Astrocyte of the spinal cord (primary cell): ENCODE measurements at regions not wholly inside any gene's neighbourhood (a gene's known extent, or its start where the extent isn't known, plus 50 kb on each side); places are given as distances from the start of the nearest gene placed in this dataset.

ENCODE experiments used
- DNase-seq: peaks from one replicate; pipeline ENCODE4 v3.0.0; 2011; ENCODE audit warnings: low read depth, low spot score
- H3K4me3 ChIP-seq: 2 replicates; pipeline ENCODE4 v1.5.1; 2011; ENCODE audit warnings: low read depth, mild to moderate bottlenecking, low read length, moderate library complexity
- in situ Hi-C: cut with HindIII; loops from 2 replicates; pipeline ENCODE4 v1.10.0; 2017; ENCODE audit warnings: low sequenced_read_pairs
- TF ChIP-seq, protein P1 (sequence below): IDR thresholded peaks from 2 replicates; pipeline ENCODE4 v1.5.1; 2012; ENCODE audit warnings: low read depth, mild to moderate bottlenecking, low read length, inconsistent platforms

DNA sequence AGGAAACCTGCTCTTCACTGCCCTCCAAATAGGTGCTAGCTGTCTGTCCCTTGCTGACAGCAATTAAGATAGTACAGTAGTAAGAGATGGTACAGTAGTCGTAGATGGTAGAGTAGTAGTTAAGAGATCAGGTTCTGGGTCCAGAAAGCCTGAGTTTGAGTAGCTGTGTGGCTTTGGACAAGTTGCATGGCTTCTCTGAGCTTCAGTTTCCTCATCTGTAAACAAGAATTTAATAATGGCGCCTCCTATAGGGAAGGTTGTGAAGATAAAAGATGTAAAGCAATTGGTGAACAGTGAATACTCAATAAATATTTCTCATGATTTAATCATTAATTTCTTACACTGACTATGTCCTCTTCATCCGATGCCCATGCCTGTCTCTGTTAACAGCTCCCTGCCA is 86.9 kb upstream of the BCL6 start:
- H3K4me3 ChIP-seq, result no peak overlapping the region
- DNase-seq, result no peak
- TF ChIP-seq, protein P1, sequence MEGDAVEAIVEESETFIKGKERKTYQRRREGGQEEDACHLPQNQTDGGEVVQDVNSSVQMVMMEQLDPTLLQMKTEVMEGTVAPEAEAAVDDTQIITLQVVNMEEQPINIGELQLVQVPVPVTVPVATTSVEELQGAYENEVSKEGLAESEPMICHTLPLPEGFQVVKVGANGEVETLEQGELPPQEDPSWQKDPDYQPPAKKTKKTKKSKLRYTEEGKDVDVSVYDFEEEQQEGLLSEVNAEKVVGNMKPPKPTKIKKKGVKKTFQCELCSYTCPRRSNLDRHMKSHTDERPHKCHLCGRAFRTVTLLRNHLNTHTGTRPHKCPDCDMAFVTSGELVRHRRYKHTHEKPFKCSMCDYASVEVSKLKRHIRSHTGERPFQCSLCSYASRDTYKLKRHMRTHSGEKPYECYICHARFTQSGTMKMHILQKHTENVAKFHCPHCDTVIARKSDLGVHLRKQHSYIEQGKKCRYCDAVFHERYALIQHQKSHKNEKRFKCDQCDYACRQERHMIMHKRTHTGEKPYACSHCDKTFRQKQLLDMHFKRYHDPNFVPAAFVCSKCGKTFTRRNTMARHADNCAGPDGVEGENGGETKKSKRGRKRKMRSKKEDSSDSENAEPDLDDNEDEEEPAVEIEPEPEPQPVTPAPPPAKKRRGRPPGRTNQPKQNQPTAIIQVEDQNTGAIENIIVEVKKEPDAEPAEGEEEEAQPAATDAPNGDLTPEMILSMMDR, result no peak
- in situ Hi-C loops, result no loop called here

DNA sequence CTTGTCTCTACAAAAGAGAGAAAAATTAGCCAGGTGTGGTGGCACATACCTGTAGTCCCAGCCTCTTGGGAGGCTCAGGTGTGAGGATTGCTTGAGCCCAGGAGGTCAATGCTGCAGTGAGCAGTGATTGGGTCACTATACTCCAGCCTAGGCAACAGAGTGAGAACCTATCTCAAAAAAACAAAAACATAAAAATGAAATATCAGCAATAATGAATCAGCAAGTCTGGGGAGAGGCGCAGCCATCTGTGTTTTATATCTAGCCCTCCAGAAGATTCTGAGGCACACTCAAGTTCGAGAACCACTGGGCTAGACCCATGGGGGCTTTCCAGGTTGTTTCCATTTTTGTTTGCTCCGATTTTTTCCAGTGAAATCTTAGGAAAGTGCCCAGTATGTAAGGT is 88.1 kb upstream of the BCL6 start:
- H3K4me3 ChIP-seq, result no peak overlapping the region
- in situ Hi-C loops, result no loop called here
- TF ChIP-seq, protein P1, result no peak
- DNase-seq, result no peak

DNA sequence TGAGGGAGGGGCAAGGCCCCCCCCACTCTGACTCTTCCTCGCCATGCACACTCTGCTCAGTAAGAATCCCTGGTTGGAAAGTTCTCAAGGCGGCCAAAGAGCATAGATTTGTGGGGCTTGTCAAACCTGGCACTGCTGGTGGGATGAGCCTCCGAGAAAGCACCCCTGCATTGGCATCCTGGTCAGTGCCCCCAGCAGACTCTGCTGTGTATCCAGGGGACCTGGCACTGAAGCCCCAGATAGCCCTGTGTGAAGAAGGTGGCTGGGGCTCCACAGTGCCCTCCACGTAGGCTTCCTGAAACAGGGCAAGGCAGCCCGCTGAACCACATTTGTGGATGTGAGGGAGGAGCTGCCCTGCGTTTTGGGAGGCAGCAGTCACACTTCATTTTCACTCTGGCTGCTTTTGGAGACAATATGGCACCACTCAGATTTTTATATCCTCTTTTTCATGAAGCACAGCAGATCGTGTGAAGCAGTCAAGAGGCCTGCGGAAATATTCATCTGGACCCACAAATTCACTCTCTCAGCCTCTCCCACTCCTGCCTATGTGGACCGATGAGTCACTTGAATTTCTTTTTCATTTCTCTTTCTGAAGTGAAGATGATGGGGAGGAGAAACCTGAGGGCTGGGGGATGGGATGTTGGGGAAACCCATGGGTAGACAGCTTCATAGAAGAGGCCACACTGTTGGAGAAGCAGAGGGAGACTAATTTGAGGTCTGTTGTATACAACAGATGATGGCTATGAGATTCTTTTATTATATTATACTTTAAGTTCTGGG is 88.7 kb upstream of the BCL6 start:
- TF ChIP-seq, protein P1, result no peak
- DNase-seq, result no peak
- in situ Hi-C loops, result no loop called here
- H3K4me3 ChIP-seq, result no peak overlapping the region

DNA sequence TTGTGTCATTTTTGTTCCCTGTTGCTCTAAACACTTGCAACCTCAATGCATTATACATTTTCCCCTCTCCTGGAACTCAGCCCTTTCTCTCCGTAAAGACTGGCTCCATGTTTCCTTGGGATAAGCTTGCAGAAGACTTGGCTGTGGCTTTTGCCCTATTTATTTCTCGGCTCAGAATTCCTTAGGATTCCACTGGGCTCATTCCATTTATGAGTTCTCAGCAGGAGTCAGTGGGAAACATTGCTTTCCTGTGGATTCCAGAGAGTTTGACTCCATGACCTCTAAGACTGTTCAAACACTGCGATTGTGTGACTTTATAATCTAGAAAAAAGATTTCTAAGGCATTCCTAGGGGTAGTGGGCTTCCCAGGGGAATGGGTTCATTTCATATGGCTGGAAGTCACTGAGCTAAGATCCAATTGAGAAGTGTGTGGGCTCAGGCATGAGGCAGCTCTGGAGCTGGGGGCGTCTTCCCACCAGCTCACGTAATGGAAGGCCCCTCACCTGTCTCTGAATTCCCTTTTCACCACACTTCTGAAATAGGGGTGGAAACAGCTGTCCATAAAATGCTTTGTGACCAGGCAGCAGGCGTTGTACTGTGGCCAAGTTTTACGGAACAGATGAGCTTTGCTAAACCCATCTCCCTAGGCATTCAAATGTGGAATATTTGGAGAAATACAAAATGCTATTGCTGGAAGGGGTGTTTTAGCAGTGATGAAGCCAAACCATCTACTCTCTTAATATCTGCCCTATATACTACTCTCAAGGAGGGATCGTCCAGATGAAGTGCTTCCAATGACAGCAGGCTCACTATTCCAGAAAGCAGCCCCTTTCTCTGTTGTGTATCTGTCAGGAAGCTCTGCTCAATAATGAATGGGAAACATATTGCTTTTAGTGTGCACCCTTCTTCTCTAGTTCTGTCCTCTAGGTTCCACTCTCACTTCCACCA is 91.8 kb upstream of the BCL6 start:
- H3K4me3 ChIP-seq, result no peak overlapping the region
- DNase-seq, result peak; percentile 44
- in situ Hi-C loops, result no loop called here
- TF ChIP-seq, protein P1, result no peak

DNA sequence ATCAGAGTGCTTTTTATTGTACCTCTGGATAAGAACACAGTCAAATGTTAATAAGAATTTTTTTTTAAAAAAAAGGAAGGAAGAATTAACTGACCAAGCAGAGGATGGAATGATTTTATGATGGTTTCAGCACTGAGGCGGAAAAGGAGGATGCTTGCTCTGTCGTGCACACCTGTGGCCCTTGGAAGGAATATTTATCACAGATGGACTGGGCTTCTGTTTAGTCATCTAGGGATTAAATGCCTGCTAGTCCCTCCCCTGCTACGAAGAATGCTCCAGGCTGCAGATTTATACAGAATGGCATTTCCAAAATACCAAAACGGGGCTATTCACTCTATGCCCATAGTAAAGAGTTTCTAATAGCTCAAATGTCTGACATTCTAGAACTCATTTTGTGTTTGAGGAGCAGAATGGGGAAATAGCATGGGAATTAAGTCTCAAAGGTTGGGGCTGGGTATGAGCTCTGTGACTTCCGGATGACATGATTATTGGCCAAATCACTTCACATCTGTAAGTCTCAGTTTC is 92.8 kb upstream of the BCL6 start:
- TF ChIP-seq, protein P1, result no peak
- in situ Hi-C loops, result no loop called here
- H3K4me3 ChIP-seq, result no peak overlapping the region

DNA sequence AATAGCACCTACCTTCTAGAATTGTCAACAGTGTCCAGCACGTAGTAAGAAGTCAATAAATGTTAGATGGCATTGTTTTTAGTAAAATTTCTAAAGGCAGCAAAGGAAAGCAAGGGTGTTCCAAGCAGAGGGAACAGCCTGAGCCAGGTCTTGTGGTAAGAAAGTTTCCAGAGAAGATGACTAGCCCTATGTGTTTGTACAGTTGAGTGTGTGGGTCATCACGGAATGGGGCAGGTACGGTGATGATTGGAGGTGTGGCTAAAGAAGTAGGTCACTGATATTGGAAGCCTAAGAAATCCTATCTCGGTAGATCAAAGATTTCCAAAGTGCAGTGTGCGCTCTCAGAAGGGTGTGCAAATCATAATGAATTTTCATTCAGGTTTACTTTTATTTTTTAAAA is 94.2 kb upstream of the BCL6 start:
- in situ Hi-C loops, result no loop called here
- H3K4me3 ChIP-seq, result no peak overlapping the region
- DNase-seq, result no peak
- TF ChIP-seq, protein P1, result no peak

More for the DNA sequence above, 92.8 kb upstream of the BCL6 start:
- DNase-seq, result no peak
